Adrenal gland (tissue), 9 donors: ENCODE measurements at regions not wholly inside any gene's neighbourhood (a gene's known extent, or its start where the extent isn't known, plus 50 kb on each side); places are given as distances from the start of the nearest gene placed in this dataset.

ENCODE experiments used
- DNase-seq, 7 donors: peaks; one replicate each; pipeline ENCODE4 v3.0.0-alpha.2; 2019 to 2020
- H3K27ac ChIP-seq, 5 donors: fragments of 200-600 bp; sonication (generic) in 4 of 5; 1 replicate in 3 of 5; 2 replicates in 2 of 5; pipeline versions ENCODE4 v1.5.1 to v1.8.0; 2016 to 2020; ENCODE audit warnings: mild to moderate bottlenecking in 1 of 5
- H3K27me3 ChIP-seq: fragments of 200-600 bp; 2 replicates; pipeline ENCODE4 v1.8.0; 2021
- H3K36me3 ChIP-seq, 2 donors: fragments of 200-600 bp; replicated peaks in 1 of 2; 1 replicate in 1 of 2; 2 replicates in 1 of 2; pipeline versions ENCODE4 v1.5.1 to v1.8.0; 2018 to 2022
- H3K4me1 ChIP-seq, 2 donors: fragments of 200-600 bp; replicated peaks in 1 of 2; 1 replicate in 1 of 2; 2 replicates in 1 of 2; pipeline versions ENCODE4 v1.5.1 to v1.8.0; 2018 to 2021
- H3K4me3 ChIP-seq, 4 donors: fragments of 200-600 bp; sonication (generic) in 3 of 4; one replicate each; pipeline ENCODE4 v1.5.1; 2016 to 2018
- H3K9me3 ChIP-seq, 3 donors: fragments of 200-600 bp; sonication (generic) in 1 of 3; replicated peaks in 1 of 3; 1 replicate in 2 of 3; 2 replicates in 1 of 3; pipeline versions ENCODE4 v1.5.1 to v1.8.0; 2016 to 2021
- CTCF ChIP-seq, 6 experiments: fragments of 450-650 bp in 4 of 6; fragments of 200-600 bp in 2 of 6; sonication (generic) in 1 of 6; IDR thresholded peaks; 1 replicate in 5 of 6; 2 replicates in 1 of 6; pipeline versions ENCODE4 v1.5.1 to v1.8.0; 2016 to 2021; ENCODE audit warnings: antibody characterized with exemption in 6 of 6, mild to moderate bottlenecking in 2 of 6, moderate library complexity in 1 of 6
- POLR2A ChIP-seq, 2 donors: fragments of 450-650 bp; IDR thresholded peaks; one replicate each; pipeline ENCODE4 v1.6.1; 2017; ENCODE audit warnings: antibody characterized with exemption in 2 of 2, mild to moderate bottlenecking in 2 of 2, moderate library complexity in 1 of 2
- WGBS, 4 donors: extraction: QIAGEN DNeasy Blood & Tissue Kit in 2 of 4; methylation state at CpG; one replicate each; pipeline versions ENCODE4 v1.1.5 to v1.1.7; 2013 to 2017; 5-methylcytosine and 5-hydroxymethylcytosine counted together
- intact Hi-C, 2 donors: fragments of 100-400 bp; cut with DNase I; formaldehyde crosslinking; loops; one replicate each; pipeline versions ENCODE4 v1.14.1 to v1.15.0; 2022 to 2023
- donor health status: healthy with polysubstance abuse.
- donor health status: Bipolar disorder and iron deficiency.
- donor health status: DM: yes; HTN: yes; CAD: no.
- donor health status: DM: no; HTN: no; CAD: no.
- donor health status: DM: no; HTN: no; CAD: no.

GRCh38 chr2:215526341-215526740, 90.5 kb upstream of the FN1 start:
- intact Hi-C loops, result no loop called here
- no peak overlapping the region for H3K27ac ChIP-seq
- H3K4me1 ChIP-seq, result no peaks in the 10 kb centered on the region
- no peaks in the 10 kb centered on the region for H3K27me3 ChIP-seq
- H3K36me3 ChIP-seq, result no peaks in the 10 kb centered on the region
- no peak for DNase-seq
- H3K4me3 ChIP-seq, result no peak overlapping the region
- no peaks in the 10 kb centered on the region for H3K9me3 ChIP-seq
- no peak for TF ChIP-seq CTCF (IDR thresholded peaks at IDR 0.05)
- no peak for TF ChIP-seq POLR2A (IDR thresholded peaks at IDR 0.05)
- 86 to 93% (median 91%) methylated on average over 4 of the region's 4 CpGs for WGBS, 4 donors

- Histone ChIP-seq H3K9me3 (no peaks in the 10 kb centered on the region), H3K4me1 (no peaks in the 10 kb centered on the region), H3K27ac (no peak overlapping the region), H3K36me3 (no peaks in the 10 kb centered on the region), H3K27me3 (no peaks in the 10 kb centered on the region), H3K4me3 (no peak overlapping the region)
- 79 to 94% (median 88%) methylated on average over 1 of the region's 1 CpG for WGBS, 4 donors
- DNase-seq, result no peak
- TF ChIP-seq POLR2A (IDR thresholded peaks at IDR 0.05) (no peak), CTCF (IDR thresholded peaks at IDR 0.05) (no peak)
- intact Hi-C loops, result no loop called here
These were observed 86.4 kb upstream of the FN1 start for GRCh38 chr2:215522237-215522636.

GRCh38 chr2:215521031-215521430, 85.2 kb upstream of the FN1 start:
- no peaks in the 10 kb centered on the region for H3K27me3 ChIP-seq
- DNase-seq, result no peak
- intact Hi-C loops, result no loop called here
- no peak for TF ChIP-seq CTCF (IDR thresholded peaks at IDR 0.05)
- TF ChIP-seq POLR2A (IDR thresholded peaks at IDR 0.05), result no peak
- H3K4me1 ChIP-seq, result no peaks in the 10 kb centered on the region
- H3K9me3 ChIP-seq, result no peaks in the 10 kb centered on the region
- 70 to 83% (median 78%) methylated on average over 3 of the region's 3 CpGs for WGBS, 4 donors
- no peak overlapping the region for H3K4me3 ChIP-seq
- H3K36me3 ChIP-seq, result no peaks in the 10 kb centered on the region
- H3K27ac ChIP-seq, result no peak overlapping the region

GRCh38 chr2:215517391-215517790, 81.5 kb upstream of the FN1 start:
- no peaks in the 10 kb centered on the region for H3K27me3 ChIP-seq
- H3K9me3 ChIP-seq, result no peaks in the 10 kb centered on the region
- 68 to 97% (median 87%) methylated on average over 2 of the region's 2 CpGs for WGBS, 4 donors
- no peak overlapping the region for H3K27ac ChIP-seq
- intact Hi-C loops, result no loop called here
- DNase-seq, result no peak
- H3K4me1 ChIP-seq, result no peaks in the 10 kb centered on the region
- H3K36me3 ChIP-seq, result no peaks in the 10 kb centered on the region
- no peak overlapping the region for H3K4me3 ChIP-seq
- TF ChIP-seq CTCF (IDR thresholded peaks at IDR 0.05), result no peak
